Mucosa of descending colon (tissue), 3 donors: ENCODE measurements at regions not wholly inside any gene's neighbourhood (a gene's known extent, or its start where the extent isn't known, plus 50 kb on each side); places are given as distances from the start of the nearest gene placed in this dataset.

Experiments used
- ATAC-seq: fragments of 200-7000 bp; cut with Tn5 transposase; one replicate; pipeline ENCODE4 v1.9.1; 2020; ENCODE audit warnings: mild to moderate bottlenecking, moderate library complexity
- DNase-seq, 3 donors: peaks; one replicate each; pipeline ENCODE4 v3.0.0-alpha.2; 2020
- H3K36me3 ChIP-seq: fragments of 200-600 bp; one replicate; pipeline ENCODE4 v1.8.0; 2021; ENCODE audit warnings: low read depth, mild to moderate bottlenecking
- H3K4me1 ChIP-seq: fragments of 200-600 bp; one replicate; pipeline ENCODE4 v1.8.0; 2021; ENCODE audit warnings: low read depth, mild to moderate bottlenecking
- H3K4me3 ChIP-seq: fragments of 200-600 bp; one replicate; pipeline ENCODE4 v1.8.0; 2021; ENCODE audit warnings: mild to moderate bottlenecking
- H3K9me3 ChIP-seq: fragments of 200-600 bp; one replicate; pipeline ENCODE4 v1.8.0; 2021; ENCODE audit warnings: mild to moderate bottlenecking
- intact Hi-C, 2 donors: fragments of 100-400 bp; cut with DNase I in 1 of 2; cut with micrococcal nuclease in 1 of 2; formaldehyde crosslinking; loops; one replicate each; pipeline versions ENCODE4 v1.11.0 to v1.11.1; 2022; cut with DNase I, micrococcal nuclease
- TF ChIP-seq, protein P1 (sequence below): fragments of 200-600 bp; IDR thresholded peaks from one replicate; pipeline ENCODE4 v1.8.0; 2022; ENCODE audit warnings: antibody characterized with exemption, mild to moderate bottlenecking
- donor health status: DM: no; HTN: no; CAD: no; lungs with moderate emphysema.
- donor health status: DM: no; HTN: no; CAD: no.
- donor health status: DM: no; HTN: yes; CAD: no.

DNA sequence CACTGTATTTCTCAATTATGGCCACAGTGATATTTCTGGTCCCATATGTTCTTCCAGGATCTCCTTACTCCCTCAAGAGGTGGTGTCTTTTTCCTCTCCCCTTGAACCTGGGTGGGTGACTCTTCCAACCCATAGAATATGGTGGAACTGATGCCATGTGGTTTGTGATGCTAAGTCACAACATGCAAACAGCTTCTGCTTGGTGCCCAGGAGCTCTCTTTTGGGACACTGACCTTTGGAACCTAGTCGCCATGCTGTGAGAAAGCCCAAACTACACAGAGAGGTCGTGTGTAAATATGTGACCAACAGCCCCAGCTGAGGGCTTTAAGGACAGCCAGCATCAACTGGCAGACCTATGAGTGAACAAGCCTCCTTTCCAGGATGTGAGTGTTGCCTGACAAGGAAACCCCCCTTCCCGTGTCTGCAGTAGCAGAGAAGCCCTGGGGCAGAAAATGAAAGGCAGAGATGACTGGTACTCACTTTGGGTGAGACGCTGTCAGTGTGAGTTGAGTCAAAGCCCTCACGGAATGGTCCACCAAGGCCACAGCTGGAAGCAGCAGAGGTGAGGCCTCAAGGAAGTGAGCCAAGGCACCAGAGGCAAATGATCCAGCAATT, 223.4 kb downstream of the BCOR start:
- ATAC-seq (no peak), DNase-seq (no peak)
- intact Hi-C loops = no loop called here
- Histone ChIP-seq H3K4me1 (no peaks in the 10 kb centered on the region), H3K9me3 (no peaks in the 10 kb centered on the region), H3K36me3 (no peaks in the 10 kb centered on the region), H3K4me3 (no peak overlapping the region)
- TF ChIP-seq, protein P1, sequence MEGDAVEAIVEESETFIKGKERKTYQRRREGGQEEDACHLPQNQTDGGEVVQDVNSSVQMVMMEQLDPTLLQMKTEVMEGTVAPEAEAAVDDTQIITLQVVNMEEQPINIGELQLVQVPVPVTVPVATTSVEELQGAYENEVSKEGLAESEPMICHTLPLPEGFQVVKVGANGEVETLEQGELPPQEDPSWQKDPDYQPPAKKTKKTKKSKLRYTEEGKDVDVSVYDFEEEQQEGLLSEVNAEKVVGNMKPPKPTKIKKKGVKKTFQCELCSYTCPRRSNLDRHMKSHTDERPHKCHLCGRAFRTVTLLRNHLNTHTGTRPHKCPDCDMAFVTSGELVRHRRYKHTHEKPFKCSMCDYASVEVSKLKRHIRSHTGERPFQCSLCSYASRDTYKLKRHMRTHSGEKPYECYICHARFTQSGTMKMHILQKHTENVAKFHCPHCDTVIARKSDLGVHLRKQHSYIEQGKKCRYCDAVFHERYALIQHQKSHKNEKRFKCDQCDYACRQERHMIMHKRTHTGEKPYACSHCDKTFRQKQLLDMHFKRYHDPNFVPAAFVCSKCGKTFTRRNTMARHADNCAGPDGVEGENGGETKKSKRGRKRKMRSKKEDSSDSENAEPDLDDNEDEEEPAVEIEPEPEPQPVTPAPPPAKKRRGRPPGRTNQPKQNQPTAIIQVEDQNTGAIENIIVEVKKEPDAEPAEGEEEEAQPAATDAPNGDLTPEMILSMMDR = no peak

DNA sequence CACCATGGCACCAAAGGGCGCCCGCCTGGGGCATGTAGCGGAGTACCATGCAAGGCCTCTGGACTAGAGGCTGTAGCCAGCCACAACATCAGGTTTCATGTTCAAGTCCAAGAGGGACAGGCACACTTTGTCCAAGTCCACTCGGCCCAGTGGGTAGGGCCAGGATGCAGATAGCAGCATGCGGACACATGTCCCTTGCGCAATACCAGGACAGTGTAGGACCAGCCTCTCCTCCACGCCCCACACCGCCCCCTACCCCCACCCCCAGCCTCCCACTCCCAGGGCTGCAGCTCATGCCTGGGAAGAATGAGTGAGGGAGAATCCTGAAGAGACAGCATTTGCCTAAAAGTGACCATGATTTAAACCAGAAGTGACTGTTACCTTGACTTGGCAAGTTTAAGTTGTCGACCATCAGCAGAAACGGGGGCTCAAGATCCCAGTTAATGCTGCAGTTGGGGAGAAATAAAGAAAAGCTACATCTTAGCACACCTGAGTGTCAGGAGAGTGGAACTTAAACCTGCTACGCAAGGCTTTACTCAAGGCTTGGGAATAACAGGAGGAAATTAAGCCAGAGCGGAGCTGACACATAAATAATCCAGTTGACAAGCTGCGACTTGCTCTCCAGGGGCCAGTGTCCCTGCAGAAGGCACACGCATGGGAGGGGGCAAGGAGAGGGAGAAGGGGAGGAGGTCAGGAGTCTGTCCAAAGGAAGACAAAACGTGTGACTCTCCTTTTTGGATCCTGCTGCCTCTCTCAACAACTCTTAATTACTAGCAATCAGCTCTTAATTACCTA, 221.7 kb downstream of the BCOR start:
- TF ChIP-seq, protein P1 = no peak
- Histone ChIP-seq H3K9me3 (no peaks in the 10 kb centered on the region), H3K4me3 (no peak overlapping the region), H3K4me1 (no peaks in the 10 kb centered on the region), H3K36me3 (no peaks in the 10 kb centered on the region)
- intact Hi-C loops = no loop called here
- DNase-seq (no peak), ATAC-seq (no peak)

DNA sequence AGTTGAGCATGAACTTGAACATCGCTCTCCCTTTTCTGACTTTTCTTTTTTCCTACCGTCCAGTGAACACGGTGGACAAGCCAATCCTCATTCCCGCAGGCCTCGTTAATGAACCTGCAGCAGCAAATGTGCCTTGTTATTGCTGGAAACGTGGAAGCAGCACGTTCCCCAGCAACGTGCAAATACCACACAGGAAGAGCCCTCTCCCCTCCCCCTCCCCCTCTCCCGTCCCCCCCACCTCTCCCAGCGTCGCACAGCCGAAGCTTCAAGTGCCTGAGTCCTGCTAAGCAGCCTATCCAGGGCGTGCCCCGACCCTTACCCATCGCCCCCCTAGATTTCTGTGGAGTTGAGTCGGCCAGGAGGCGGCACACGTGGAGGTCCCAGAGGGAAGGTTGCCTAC, 219.9 kb downstream of the BCOR start:
- intact Hi-C loops = no loop called here
- H3K4me3 ChIP-seq = no peak overlapping the region
- H3K9me3 ChIP-seq = no peaks in the 10 kb centered on the region
- no peak for DNase-seq
- H3K36me3 ChIP-seq = no peaks in the 10 kb centered on the region
- TF ChIP-seq, protein P1 = no peak
- H3K4me1 ChIP-seq = no peaks in the 10 kb centered on the region
- no peak for ATAC-seq

DNA sequence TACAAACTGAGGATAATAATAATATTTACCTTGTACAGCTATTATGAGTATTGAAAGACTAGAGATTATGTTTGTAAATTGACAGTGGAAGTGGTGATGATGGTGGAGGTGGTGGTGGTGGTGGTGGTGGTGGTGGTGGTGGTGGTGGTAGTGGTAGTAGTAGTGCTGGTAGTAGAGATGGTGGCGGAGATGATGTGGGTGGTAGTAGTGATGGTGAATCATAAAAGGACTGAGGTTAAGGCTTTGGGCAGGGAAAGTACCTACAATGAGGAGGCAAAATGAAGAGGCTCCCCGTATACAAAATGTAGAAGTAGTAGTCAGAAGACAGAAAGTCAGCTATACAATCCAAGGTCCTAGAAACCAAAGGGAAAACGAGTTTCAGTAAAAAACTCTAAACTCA, 214.1 kb downstream of the BCOR start:
- H3K9me3 ChIP-seq = no peaks in the 10 kb centered on the region
- no peaks in the 10 kb centered on the region for H3K4me1 ChIP-seq
- ATAC-seq = no peak
- no peaks in the 10 kb centered on the region for H3K36me3 ChIP-seq
- intact Hi-C loops = no loop called here
- H3K4me3 ChIP-seq = no peak overlapping the region
- TF ChIP-seq, protein P1 = no peak
- DNase-seq = no peak

DNA sequence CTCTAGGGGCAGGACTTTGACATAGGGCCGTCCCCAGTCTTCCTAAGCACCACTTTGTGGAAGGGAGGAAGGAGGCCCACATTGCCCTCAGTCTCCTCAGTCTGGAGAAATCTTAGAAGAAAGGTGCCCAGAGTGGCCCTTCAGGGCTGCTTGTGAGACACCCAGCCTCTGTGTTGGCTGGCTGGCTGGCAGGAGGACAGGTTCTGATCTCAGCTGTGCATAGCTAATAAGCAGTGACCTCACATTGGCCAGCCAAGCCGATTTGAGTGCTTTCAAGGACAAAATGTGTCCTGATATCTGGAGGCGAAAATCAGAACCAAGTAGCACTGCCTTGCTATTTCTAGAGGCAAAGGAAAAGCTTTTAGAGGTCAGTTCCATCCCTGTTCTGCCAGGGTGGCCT, 211.5 kb downstream of the BCOR start:
- ATAC-seq (no peak), DNase-seq (no peak)
- TF ChIP-seq, protein P1 = no peak
- no peaks in the 10 kb centered on the region for H3K9me3 ChIP-seq
- intact Hi-C loops = no loop called here
- H3K4me3 ChIP-seq = no peak overlapping the region
- no peaks in the 10 kb centered on the region for H3K4me1 ChIP-seq
- H3K36me3 ChIP-seq = no peaks in the 10 kb centered on the region
